K562 (cell line): ENCODE measurements at regions not wholly inside any gene's neighbourhood (a gene's known extent, or its start where the extent isn't known, plus 50 kb on each side); places are given as distances from the start of the nearest gene placed in this dataset.

Source experiments
- CBX2 ChIP-seq: fragments of 200-600 bp; sonication (generic); IDR thresholded peaks from one replicate; pipeline ENCODE4 v1.6.1; 2012; ENCODE audit warnings: mild to moderate bottlenecking, low read length, inconsistent platforms; ENCODE audit not compliant: insufficient read depth, poor library complexity, severe bottlenecking
- FOXM1 ChIP-seq, 2 experiments: fragments of 450-650 bp in 1 of 2; sonication (generic) in 1 of 2; formaldehyde crosslinking in 1 of 2; IDR thresholded peaks; 2 replicates each; pipeline versions ENCODE4 v1.6.1 to v1.9.0; 2017 to 2022; ENCODE audit warnings: low read depth in 2 of 2, mild to moderate bottlenecking in 2 of 2, missing genetic modification reagents in 1 of 2, moderate library complexity in 1 of 2
- ILK ChIP-seq: fragments of 450-650 bp; IDR thresholded peaks from 2 replicates; pipeline ENCODE4 v1.6.1; 2016; ENCODE audit warnings: missing genetic modification characterization, low read depth, mild to moderate bottlenecking, missing compliant biosample characterization, moderate library complexity, borderline replicate concordance
- RBFOX2 ChIP-seq: fragments of 200-400 bp; formaldehyde crosslinking; IDR thresholded peaks from 2 replicates; pipeline ENCODE4 v1.6.1; 2017; ENCODE audit warnings: low read depth, mild to moderate bottlenecking, low read length, moderate library complexity
- RERE ChIP-seq: sonication (generic); formaldehyde crosslinking; IDR thresholded peaks from 2 replicates; pipeline ENCODE4 v1.8.0; 2023; ENCODE audit warnings: missing genetic modification reagents, mild to moderate bottlenecking, borderline replicate concordance
- ZNF551 ChIP-seq: fragments of 250-450 bp; sonication (Bioruptor Pico); IDR thresholded peaks from 2 replicates; pipeline ENCODE4 v1.5.0; 2021; ENCODE audit warnings: mild to moderate bottlenecking, moderate library complexity
- TF ChIP-seq, protein P1 (sequence below), 3 experiments: fragments of 200-800 bp in 1 of 3; fragments of 250-450 bp in 1 of 3; fragments of 450-650 bp in 1 of 3; sonication (Bioruptor Pico) in 1 of 3; sonication (Bioruptor generic) in 1 of 3; formaldehyde crosslinking in 1 of 3; IDR thresholded peaks; 2 replicates each; pipeline versions ENCODE4 v1.6.1 to v1.8.0; 2016 to 2022; ENCODE audit warnings: mild to moderate bottlenecking in 2 of 3, missing genetic modification characterization in 2 of 3, missing compliant biosample characterization in 1 of 3, moderate library complexity in 1 of 3
- TF ChIP-seq, protein P2 (sequence below), 2 experiments: IDR thresholded peaks in 1 of 2; conservative IDR thresholded peaks in 1 of 2; 2 replicates each; pipeline ENCODE4 v1.6.1; 2016; ENCODE audit warnings: low read depth in 2 of 2, mild to moderate bottlenecking in 1 of 2, missing compliant biosample characterization in 1 of 2, missing genetic modification characterization in 1 of 2, moderate library complexity in 1 of 2
- TF ChIP-seq, protein P3 (sequence below): sonication (generic); formaldehyde crosslinking; IDR thresholded peaks from 2 replicates; pipeline ENCODE4 v1.8.0; 2022; ENCODE audit warnings: missing genetic modification reagents, mild to moderate bottlenecking, borderline replicate concordance

GRCh38 chr5:89473196-89473595 is 590.2 kb upstream of the MEF2C start (continued):
- TF ChIP-seq, protein P1, sequence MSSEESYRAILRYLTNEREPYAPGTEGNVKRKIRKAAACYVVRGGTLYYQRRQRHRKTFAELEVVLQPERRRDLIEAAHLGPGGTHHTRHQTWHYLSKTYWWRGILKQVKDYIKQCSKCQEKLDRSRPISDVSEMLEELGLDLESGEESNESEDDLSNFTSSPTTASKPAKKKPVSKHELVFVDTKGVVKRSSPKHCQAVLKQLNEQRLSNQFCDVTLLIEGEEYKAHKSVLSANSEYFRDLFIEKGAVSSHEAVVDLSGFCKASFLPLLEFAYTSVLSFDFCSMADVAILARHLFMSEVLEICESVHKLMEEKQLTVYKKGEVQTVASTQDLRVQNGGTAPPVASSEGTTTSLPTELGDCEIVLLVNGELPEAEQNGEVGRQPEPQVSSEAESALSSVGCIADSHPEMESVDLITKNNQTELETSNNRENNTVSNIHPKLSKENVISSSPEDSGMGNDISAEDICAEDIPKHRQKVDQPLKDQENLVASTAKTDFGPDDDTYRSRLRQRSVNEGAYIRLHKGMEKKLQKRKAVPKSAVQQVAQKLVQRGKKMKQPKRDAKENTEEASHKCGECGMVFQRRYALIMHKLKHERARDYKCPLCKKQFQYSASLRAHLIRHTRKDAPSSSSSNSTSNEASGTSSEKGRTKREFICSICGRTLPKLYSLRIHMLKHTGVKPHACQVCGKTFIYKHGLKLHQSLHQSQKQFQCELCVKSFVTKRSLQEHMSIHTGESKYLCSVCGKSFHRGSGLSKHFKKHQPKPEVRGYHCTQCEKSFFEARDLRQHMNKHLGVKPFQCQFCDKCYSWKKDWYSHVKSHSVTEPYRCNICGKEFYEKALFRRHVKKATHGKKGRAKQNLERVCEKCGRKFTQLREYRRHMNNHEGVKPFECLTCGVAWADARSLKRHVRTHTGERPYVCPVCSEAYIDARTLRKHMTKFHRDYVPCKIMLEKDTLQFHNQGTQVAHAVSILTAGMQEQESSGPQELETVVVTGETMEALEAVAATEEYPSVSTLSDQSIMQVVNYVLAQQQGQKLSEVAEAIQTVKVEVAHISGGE (CRISPR knock-in tag; IDR thresholded peaks at IDR 0.05): no peak
- TF ChIP-seq RERE: no peak
- no peak for TF ChIP-seq RBFOX2
- TF ChIP-seq CBX2: no peak
- TF ChIP-seq, protein P2, sequence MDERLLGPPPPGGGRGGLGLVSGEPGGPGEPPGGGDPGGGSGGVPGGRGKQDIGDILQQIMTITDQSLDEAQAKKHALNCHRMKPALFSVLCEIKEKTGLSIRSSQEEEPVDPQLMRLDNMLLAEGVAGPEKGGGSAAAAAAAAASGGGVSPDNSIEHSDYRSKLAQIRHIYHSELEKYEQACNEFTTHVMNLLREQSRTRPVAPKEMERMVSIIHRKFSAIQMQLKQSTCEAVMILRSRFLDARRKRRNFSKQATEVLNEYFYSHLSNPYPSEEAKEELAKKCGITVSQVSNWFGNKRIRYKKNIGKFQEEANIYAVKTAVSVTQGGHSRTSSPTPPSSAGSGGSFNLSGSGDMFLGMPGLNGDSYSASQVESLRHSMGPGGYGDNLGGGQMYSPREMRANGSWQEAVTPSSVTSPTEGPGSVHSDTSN (CRISPR knock-in tag; IDR thresholded peaks at IDR 0.05; ENCODE audit: low read depth): no peak
- TF ChIP-seq, protein P2 (tag; conservative IDR thresholded peaks at IDR 0.05; ENCODE audit: low read depth): no peak
- no peak for TF ChIP-seq FOXM1 (IDR thresholded peaks at IDR 0.05; ENCODE audit: low read depth)
- TF ChIP-seq FOXM1 (CRISPR knock-in tag; IDR thresholded peaks at IDR 0.05; ENCODE audit: low read depth): no peak
- TF ChIP-seq ILK: no peak
- TF ChIP-seq, protein P3, sequence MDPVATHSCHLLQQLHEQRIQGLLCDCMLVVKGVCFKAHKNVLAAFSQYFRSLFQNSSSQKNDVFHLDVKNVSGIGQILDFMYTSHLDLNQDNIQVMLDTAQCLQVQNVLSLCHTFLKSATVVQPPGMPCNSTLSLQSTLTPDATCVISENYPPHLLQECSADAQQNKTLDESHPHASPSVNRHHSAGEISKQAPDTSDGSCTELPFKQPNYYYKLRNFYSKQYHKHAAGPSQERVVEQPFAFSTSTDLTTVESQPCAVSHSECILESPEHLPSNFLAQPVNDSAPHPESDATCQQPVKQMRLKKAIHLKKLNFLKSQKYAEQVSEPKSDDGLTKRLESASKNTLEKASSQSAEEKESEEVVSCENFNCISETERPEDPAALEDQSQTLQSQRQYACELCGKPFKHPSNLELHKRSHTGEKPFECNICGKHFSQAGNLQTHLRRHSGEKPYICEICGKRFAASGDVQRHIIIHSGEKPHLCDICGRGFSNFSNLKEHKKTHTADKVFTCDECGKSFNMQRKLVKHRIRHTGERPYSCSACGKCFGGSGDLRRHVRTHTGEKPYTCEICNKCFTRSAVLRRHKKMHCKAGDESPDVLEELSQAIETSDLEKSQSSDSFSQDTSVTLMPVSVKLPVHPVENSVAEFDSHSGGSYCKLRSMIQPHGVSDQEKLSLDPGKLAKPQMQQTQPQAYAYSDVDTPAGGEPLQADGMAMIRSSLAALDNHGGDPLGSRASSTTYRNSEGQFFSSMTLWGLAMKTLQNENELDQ (CRISPR knock-in tag): no peak
- TF ChIP-seq ZNF551 (CRISPR knock-in tag): no peak
